Fibroblast of the aortic adventitia (primary cell): ENCODE measurements at regions not wholly inside any gene's neighbourhood (a gene's known extent, or its start where the extent isn't known, plus 50 kb on each side); places are given as distances from the start of the nearest gene placed in this dataset.

Experiments
- DNase-seq: peaks from one replicate; pipeline ENCODE4 v3.0.0-alpha.2; 2010; ENCODE audit warnings: low read depth
- H3K4me3 ChIP-seq: 2 replicates; pipeline ENCODE4 v1.5.1; 2011; ENCODE audit warnings: low read depth, mild to moderate bottlenecking, control low read depth, low read length, moderate library complexity
- TF ChIP-seq, protein P1 (sequence below): IDR thresholded peaks from 2 replicates; pipeline ENCODE4 v1.5.1; 2011; ENCODE audit warnings: mild to moderate bottlenecking, low read length, control low read depth, inconsistent platforms; ENCODE audit not compliant: insufficient read depth

DNA sequence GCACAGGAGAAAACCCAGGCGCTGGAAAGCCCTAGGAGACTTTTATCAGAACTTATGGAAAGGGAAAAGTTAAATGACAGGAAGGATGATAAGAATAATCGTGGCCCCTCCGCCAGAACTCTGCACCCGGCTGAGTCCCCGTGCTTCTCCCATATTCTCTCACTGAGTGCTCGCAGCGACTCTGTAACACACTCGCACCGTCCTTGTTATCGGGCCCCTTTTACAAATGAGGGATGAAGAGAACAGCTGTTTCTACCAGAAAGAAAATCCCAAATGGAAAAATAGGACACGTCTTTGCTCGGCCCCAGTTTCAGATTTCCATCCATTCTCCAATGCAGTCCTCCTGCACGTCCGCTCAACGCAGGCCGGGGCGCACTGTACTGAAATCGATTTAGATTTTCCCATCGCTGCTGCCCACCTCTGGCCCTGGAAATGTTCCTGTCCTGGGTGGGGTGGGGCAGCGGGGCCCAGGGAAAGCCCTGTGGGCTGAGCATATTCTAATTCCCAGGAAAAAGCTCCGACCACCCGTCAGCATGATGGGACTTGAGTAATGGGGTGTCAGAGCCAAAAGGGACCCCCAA, 66.4 kb downstream of the KCNF1 start:
- DNase-seq, result no peak
- no peak overlapping the region for H3K4me3 ChIP-seq
- TF ChIP-seq, protein P1, sequence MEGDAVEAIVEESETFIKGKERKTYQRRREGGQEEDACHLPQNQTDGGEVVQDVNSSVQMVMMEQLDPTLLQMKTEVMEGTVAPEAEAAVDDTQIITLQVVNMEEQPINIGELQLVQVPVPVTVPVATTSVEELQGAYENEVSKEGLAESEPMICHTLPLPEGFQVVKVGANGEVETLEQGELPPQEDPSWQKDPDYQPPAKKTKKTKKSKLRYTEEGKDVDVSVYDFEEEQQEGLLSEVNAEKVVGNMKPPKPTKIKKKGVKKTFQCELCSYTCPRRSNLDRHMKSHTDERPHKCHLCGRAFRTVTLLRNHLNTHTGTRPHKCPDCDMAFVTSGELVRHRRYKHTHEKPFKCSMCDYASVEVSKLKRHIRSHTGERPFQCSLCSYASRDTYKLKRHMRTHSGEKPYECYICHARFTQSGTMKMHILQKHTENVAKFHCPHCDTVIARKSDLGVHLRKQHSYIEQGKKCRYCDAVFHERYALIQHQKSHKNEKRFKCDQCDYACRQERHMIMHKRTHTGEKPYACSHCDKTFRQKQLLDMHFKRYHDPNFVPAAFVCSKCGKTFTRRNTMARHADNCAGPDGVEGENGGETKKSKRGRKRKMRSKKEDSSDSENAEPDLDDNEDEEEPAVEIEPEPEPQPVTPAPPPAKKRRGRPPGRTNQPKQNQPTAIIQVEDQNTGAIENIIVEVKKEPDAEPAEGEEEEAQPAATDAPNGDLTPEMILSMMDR, result no peak

DNA sequence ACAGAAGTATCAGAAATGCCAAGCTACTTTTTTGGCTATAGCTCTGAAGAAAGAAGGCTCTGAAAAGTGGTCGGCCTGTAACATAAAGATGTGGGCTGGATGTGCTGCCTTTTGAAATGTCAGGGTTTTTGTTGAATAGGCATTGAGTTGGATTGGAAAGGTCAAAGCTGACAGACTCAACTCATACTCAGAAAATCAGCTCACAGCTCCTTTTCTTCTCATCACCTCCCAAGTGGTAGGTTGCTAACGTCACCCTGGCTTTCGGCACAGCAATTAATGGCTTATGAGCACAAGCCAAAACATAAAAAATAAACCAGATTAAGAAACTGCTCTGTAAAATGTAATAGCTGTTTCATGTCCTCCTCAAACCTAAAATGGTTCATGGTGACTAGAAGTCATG, 68.3 kb downstream of the KCNF1 start:
- TF ChIP-seq, protein P1, result no peak
- no peak overlapping the region for H3K4me3 ChIP-seq
- DNase-seq, result no peak

DNA sequence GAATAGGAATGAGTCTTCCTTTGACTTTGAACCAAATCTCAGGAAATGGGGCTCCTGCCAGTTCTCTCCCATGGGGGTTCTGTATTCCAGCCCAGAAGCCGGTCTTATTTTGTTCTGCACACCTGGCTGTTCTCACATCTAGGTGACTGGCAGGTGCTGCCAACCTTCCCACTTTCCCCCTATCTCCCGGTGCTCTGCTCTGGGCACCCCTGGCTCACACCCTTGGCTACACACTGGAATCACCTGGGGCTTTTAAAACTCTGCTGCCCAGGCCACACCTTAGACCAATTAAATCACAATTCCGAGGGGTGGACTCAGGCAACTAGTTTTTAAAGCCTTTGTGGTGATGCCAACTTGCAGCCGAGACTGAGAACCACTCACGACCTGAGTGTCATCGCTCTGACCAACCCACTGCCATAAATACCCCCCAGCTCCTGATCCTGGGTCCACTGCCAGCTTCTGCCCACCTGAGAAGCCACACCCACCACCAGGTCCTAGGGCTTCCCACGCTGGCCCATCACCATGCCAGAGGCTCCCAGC, 69.2 kb downstream of the KCNF1 start:
- H3K4me3 ChIP-seq, result no peak overlapping the region

DNA sequence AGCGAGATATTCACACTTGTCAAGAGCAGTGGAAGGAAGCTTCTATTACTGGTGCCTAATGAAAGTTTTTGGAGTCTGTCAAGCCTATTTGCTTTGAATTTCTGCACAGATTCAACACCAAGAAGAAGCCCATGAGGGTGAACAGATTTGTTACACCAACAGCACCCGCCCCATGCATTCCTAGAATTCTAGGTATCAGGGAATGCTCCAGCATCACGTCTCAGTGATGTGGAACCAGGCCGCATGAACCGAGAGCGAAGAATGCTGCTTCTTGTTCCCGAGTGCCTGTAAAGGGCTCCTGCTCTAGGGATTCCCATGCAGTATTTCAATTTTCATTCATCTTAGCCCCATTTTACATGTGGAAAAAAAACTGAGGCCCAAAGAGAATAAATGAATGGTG, 69.7 kb downstream of the KCNF1 start:
- no peak overlapping the region for H3K4me3 ChIP-seq
- TF ChIP-seq, protein P1, result no peak
- DNase-seq, result no peak

More for the DNA sequence above, 69.2 kb downstream of the KCNF1 start:
- TF ChIP-seq, protein P1, result no peak
- DNase-seq, result no peak

DNA sequence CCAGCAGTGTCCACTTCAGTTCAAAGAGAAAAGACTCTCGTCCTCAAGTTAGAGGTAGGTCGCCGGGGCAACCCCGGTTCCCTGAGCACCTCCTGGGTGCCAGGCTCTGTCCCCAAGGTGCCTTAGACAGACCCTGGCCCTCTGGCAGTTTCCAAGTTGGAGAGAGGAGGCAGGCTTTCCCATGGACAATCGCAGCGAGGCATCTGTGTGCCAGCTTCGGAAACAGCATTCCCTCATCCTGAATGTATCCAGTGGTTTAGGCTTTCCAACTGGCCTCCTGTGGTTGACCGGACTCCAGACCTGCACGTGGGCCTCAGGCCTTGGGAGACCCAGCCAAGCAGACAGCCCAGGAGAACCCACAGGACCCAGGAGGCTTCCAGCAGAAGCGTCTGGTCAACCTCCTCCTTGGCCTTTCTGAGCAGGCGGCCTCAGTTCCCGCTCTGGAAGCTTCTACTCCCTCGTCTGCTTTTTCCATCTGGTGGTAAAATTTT, 70.3 kb downstream of the KCNF1 start:
- no peak overlapping the region for H3K4me3 ChIP-seq
- TF ChIP-seq, protein P1, result no peak
- DNase-seq, result no peak

DNA sequence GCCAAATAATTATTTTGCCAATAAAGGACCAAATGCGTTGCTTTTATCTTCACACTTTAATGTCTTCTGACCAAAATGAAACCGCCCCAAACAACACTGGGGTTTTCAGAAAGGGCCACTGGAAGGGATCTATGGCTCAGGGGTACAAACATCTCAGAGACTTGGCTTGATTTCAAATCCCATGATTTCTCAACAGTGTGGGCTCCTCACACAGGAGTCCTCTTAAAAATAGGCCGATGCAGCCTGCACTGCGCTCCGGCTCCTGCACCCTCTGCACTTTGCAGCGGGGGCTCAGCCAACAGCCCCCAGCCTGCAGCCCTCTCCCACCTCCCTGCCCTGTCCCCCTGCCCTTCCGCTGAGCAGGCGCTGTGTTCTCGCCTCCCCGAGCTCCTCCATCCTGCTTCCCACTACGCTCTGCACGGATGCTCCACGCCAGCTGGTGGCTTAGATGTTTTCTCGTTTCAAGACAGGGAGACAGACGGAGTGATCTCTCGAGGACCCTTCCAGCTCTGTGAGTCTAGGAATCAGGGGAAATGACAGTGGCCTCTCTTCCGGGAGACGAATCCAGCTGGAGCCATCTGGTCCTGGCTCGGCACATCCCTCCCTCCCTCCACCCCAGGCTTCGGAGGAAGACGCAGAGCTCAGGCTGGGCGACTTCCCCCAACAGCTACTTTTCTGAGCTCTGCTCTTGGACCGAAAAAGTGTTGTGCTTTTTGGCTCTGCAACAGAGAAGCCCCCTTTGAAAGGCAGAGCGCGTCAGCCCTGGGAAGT, 71.4 kb downstream of the KCNF1 start:
- TF ChIP-seq, protein P1, result no peak
- DNase-seq, result no peak
- H3K4me3 ChIP-seq, result no peak overlapping the region
